HG02678 (cell line): ENCODE measurements at regions not wholly inside any gene's neighbourhood (a gene's known extent, or its start where the extent isn't known, plus 50 kb on each side); places are given as distances from the start of the nearest gene placed in this dataset.

Experiments used
- ATAC-seq: cut with Tn5 transposase; IDR thresholded peaks from one replicate; pipeline ENCODE4 v1.9.1; 2021; ENCODE audit warnings: mild to moderate bottlenecking, moderate library complexity; ENCODE audit not compliant: unreplicated experiment

GRCh38 chr2:121004950-121005349, 269.3 kb downstream of the GLI2 start:
- no peak for ATAC-seq

- no peak for ATAC-seq
Observed at GRCh38 chr2:121005453-121005852, 269.8 kb downstream of the GLI2 start.

GRCh38 chr2:121006743-121007489, 271.2 kb downstream of the GLI2 start:
- ATAC-seq, result no peak

- ATAC-seq, result no peak
Observed at GRCh38 chr2:121007490-121007853, 271.8 kb downstream of the GLI2 start.

- no peak for ATAC-seq
Observed at GRCh38 chr2:121008975-121009374, 273.3 kb downstream of the GLI2 start.

GRCh38 chr2:121010998-121011397, 274.0 kb downstream of the TFCP2L1 start:
- no peak for ATAC-seq

DNA sequence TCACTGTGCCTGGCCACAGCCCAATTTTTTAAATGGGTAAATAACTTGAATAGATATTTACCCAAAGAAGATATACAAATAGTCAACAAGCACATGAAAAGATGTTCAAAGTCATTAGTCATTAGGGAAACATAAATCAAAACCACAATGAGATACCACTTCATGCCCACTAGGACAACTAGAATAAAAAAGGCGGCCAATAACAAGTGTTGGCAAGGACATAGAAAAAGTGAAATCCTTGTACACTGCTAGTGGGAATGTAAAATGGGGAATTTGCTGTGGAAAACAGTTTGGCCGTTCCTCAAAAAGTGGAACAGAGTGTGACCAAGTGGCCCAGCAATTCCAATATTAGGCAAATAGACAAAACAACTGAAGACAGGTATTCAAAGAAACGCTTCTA, 270.1 kb downstream of the TFCP2L1 start:
- no peak for ATAC-seq

GRCh38 chr2:121015971-121016485, 269.0 kb downstream of the TFCP2L1 start:
- ATAC-seq, result no peak

DNA sequence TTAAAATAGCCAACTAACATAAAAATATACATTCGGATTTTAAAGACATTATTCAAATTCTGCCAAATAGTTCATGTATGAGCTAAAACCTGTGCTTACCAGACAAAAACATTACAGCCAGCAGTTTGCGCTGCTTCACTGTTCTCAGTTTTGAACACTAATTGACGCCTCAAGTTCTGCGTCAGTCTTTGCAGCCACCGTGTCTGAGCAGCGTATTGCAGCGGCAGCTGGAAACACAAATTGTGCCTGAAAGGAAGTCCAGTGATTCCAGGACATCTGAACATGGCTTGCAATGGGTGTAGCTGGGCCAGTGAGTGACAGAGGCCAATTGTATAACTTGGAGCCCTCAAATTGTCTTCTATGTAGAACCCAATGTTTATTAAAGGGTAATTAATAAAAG, 267.6 kb downstream of the TFCP2L1 start:
- ATAC-seq, result no peak

GRCh38 chr2:121018136-121019061, 266.6 kb downstream of the TFCP2L1 start:
- ATAC-seq, result no peak

DNA sequence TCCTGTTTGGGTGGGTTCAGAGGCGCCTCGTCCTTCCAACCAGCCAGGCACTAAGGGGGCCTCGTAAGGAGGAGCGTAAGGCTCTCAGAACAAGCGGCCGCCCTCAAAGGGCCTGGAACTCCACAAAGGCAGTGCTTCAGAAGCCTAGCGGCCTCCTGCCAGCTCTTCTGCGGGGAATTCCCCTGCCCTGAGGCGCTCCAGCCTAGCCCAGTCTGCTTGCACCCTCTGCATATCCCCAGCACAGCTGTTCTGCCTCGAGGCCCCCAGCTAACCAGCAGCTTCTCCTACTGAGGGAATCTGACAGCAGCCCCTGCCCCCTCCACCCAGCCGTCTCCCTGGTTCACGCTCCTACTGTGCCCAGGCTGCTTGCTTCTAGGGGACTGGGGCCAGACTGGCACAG, 265.9 kb downstream of the TFCP2L1 start:
- ATAC-seq, result no peak

DNA sequence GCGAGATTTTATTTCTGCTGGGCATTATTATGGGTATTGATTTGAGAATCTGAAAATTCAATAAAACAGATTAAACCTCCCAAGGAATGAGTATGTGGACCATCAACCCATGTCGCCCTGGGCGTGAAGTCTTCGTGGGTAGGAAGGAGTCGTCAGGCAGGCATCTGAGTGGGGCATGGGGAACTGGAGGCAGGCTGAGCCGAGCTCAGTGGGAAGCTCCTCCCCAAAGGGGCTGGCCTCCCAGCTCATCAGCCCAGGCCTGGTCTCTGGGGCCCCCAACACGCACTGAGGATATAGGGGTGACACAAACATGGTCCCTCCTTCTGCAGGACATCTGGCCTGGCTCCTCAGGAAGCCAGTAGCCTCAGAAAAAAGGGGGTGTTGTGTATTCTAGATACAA, 265.2 kb downstream of the TFCP2L1 start:
- ATAC-seq, result no peak

GRCh38 chr2:121021685-121022084, 263.3 kb downstream of the TFCP2L1 start:
- no peak for ATAC-seq

GRCh38 chr2:121028577-121028976, 256.4 kb downstream of the TFCP2L1 start:
- no peak for ATAC-seq

GRCh38 chr2:121030523-121030922, 254.5 kb downstream of the TFCP2L1 start:
- ATAC-seq, result no peak

DNA sequence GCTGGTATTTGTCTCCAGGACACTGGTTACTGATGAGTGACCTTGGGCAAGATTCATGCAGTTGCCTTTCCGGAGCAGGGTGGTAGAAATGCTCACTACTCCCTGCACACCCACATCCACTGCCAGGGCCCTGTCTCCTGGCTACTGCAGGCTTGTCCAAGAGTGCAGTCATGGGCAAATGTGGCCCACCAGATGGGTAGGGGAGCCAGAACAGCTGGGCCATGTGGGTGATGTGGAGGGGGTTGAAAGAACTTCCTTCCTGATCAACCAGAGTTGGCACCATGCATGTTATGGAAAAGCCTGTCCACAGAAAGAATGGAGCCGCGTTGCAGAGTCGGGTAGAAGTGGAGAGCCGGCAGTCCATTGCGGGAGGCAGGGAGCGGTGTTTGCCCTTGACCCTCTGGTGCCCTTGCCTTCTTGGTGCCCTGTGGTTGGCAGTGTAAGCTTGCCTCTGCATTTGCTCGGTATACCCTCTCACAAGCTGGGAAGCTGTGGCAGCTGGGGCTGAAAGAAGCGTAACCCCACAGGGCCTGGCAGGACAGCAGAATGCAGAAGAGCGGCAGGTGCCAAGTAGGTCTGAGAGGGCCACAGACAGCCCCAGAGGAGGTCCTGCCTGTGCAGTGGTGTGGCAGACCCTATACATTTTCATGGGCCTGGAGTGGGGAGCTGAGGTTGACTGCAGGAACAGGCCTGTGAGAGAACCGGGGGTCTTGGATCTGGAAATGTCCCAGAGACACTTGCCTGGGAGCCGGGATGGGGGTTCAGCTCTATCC, 253.2 kb downstream of the TFCP2L1 start:
- ATAC-seq, result no peak

DNA sequence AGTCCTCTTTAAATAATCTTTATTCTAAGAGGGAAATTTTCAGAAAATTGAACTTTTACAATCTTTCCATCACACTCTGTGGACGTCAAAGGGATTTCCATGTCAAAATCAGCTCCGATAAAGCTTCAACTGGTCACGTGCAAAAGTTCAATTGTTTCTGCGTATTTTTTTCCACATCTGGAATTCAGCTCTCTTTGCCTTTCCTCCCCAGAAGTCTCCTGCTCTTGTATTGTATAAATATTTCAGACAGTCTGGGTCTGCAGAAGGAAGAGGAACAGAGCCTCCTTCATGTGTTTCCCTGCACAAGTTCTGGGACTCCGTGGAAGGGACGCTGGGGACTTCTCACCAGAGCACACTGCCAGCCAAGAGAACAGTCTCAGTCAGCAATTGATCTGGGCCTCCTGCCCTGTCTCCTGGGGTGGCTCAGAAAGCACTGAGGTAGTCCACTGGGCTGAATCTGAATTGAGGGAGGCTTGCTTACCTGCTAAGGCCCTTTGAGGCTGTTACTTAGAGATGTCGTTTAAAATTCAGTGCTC, 251.5 kb downstream of the TFCP2L1 start:
- ATAC-seq, result no peak

DNA sequence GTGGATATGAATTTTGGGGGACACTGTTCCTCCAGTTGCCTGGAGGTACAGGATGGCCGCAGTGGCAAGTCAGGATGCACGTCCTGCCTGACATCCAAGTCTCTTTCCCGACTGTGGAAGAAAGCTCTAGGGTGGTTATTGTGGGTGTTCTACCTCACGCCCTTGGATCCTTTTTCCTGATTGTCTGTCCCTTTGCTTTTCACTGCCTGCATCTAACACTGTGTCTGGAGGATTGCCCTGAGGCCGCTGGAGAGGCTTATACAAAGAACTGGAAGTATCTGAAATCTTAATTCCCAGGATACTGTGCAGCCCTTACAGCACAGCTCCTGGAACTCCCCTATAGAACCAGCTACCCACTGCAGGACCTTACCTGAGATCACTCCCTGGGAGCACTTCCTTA, 250.5 kb downstream of the TFCP2L1 start:
- ATAC-seq, result no peak

- ATAC-seq, result no peak
Observed at GRCh38 chr2:121036226-121036692, 248.7 kb downstream of the TFCP2L1 start.

- ATAC-seq, result no peak
Observed at GRCh38 chr2:121037480-121037879, 247.5 kb downstream of the TFCP2L1 start.

GRCh38 chr2:121038031-121038430, 247.0 kb downstream of the TFCP2L1 start:
- ATAC-seq, result no peak
